Right renal pelvis (tissue), 4 donors: ENCODE measurements at regions not wholly inside any gene's neighbourhood (a gene's known extent, or its start where the extent isn't known, plus 50 kb on each side); places are given as distances from the start of the nearest gene placed in this dataset.

Experiments used
- DNase-seq, 4 donors: peaks; one replicate each; pipeline ENCODE4 v3.0.0-alpha.2; 2013; ENCODE audit warnings: low read depth in 4 of 4, low spot score in 3 of 4, missing footprints in 1 of 4

DNA sequence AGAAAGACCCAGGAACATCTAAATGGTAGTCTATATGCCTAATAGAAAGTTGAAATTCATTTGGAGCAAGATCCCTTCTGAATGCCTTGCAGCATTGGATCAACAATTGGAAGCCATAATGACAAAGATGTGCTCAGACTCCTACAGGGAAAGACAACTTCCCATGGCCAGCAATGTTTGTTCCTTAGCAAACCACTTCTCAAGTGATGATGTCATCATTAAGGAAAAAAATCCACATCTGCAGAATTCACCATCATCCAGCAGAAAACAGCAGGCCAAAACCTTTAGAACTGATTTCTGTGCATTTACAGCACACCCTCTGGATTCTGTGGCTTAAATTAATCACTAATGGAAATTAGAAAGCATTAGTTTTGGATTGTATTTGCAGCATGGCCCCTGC is 82.4 kb upstream of the ZIC3 start:
- DNase-seq: no peak

DNA sequence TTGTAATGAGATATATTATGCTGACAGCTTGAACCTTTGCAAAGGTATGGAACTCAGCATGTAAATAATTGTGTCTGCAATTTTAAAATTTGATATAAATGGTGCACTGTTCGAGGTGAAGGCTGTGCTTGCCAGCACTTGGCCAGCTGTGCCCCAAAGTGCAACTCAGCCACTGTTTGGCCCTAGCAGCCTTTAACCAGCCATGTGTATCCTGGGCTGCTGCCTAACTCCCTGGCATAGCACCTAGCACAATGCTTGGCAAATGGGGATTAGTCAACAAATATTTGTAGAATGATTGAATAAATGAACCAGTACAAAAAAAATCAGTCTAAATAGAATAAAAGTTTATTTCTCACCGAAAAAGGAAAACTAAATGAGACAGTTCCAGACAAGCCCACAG is 83.8 kb upstream of the ZIC3 start:
- no peak for DNase-seq

DNA sequence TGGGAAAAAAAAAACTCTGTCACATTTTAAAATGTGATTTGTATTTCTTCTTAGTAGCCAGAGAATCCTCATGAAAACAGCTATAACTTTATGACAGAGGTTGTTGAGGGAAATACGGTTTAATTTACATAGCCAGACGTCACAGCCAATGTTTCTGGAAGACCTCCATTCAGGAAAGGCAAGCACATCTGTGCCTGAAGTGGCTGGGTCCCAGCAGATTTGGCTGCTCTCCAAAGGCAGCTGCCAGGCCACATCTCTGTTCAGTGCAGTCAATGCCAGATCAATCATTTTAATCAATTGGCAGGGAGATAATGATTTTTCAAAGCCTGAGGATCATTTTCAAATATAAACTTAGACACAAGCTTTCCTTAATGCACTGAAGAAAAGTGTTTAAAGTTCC is 86.5 kb upstream of the ZIC3 start:
- no peak for DNase-seq

DNA sequence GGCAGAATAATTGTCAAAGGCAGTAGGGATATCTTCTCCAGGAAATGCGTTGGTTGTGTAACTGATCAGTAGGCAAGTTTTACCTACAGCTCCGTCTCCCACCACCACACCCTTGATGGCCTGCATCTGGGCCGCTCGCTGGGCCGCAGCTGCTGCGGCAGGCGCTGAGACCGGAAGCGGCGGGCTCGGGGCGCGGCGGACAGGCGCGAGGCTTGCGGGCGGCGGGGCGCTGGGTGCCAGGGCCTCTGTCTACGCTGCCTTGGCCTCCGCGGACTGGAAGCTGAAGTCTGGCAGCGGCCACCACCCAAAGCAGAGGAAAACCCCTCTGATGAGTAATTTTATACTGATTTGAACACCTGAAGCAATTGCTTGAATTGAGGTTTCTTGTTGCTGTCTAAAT is 124.2 kb upstream of the ZIC3 start:
- no peak for DNase-seq

DNA sequence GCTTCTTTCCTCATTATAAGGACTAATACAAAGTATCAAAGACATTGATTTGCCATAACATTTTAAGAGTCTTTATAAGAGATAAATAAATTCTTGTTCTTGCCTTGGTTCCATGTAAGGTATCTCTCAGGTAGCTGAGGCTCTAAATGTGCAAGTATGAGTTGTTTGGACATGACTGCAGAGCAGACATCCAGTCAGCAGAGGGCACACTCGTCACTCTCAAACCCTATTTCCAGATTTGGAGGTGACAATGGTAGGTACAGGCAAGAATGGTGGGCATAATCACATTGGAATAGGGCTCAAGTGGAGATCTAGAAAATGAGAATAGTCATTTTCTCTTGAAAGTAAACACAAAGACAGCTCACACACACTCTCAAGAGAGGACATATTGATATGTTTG is 133.3 kb upstream of the ZIC3 start:
- DNase-seq: no peak

DNA sequence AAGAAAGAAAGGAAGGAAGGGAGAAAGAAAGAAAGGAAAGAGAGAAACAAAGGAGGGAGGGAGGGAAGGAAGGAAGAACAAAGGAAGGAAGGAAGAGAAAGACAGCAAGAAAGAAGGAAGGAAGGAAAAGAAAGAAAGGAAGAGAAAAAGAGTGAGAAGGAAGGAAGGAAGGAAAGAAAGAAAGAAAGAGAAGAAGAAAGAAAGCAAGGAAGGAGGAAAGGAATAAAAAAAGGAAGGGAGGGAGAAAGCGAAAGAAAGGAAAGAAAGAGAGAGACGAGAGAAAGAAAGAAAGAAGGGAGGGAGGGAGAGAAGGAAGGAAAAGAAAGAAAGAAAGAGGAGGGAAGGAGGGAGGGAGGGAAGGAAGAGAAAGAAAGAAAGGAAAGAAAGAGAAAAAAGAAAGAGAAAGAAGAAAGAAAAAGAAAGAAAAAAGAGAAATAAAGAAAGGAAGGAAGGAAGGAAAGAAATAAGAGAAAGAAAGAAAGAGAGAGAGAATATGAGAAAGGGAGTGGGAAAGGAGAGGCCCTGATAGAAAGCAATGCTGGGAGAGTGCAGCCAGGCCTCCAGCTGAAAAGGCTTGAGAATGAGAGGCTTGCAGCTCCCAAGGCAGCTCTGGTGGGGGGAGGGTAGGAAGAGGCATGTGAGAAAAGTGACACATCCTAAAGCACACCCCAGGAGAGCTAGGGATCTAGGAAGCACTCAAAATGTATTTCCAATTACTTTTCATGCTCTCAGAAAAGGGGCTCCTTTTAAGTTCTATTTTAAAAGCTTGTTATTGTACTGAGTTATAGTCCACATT is 134.0 kb upstream of the ZIC3 start:
- DNase-seq: no peak

DNA sequence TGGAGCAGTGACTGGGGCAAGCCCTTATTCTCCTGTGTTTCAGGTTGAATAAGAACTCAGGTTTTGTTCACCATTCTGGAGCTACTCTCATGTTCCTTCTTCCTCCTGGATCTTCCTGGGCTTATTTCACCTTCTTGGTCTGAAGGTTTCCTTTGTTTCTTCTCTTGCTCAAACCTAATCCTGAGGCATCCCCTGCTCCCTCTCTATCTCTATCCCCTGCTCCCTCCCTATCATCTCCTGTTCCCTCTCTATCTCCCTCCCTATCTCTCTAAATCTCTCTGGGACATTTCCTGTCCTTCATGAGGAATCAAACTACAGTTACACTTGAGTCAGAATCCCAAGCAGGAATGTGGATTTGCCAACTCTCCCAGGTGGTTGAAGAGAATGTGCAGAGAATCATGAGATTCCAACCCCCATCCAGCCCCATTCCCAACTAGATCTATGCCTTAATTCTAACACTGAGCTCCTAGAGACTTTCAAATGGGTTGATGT is 134.9 kb upstream of the ZIC3 start:
- no peak for DNase-seq

DNA sequence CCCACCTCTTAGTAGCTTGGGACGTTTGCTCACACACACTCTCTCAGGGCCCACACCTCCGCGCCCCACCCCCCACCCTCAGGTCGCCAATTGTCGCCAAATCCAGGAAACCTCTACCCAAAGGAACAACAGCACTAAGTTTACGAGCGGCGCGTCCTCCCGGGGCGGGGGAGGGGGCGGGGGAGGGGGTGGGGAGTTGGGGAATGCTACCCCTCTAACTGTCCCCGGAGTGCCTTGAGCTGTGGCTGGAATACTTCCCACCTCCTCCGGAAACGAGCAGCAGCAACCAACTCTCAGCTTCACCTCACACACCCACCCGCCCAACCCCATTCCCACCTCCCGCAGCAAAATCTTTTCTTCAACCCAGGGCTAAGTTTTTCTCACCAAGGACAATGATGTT is 135.6 kb upstream of the ZIC3 start:
- no peak for DNase-seq

DNA sequence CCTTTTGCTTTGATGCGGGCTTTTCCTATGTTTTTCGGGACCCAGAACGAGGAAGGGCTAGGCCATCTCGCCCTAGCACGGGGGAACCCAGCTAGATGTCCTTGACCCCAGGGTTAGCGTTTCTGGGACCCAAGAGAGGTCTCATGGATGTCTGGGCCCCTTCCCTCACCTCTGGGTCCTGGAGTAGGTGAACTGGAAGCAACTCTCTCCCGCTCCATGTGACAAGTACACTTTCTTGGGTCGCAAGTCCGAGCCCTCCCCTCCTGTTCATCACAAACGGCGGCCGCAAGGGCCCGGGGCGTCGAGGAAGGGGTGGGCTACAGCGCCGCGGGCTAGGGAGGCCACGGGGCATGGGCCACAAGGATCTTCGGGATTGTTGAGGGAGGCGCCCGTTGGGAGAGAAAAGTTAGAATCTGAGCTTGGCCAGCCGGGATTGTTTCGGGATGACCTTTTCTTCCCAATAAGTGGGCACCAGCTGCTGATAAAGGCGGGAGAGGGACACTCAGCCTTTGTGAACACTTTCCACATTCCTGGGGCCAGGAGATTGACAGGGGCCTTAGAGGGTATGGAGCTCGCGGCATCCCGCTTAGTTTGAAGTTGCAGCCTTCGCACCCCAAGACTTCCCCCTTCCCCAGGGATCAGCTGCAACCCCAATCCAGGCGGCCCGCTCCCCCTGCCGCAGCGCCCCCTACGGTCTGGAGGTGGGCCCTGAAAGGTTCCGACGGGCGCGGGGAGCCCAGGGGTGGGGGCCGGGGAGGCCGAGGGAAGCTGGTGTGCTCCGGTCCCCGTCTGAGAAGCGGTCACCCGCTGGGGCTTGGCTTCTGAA is 136.9 kb upstream of the ZIC3 start:
- no peak for DNase-seq

DNA sequence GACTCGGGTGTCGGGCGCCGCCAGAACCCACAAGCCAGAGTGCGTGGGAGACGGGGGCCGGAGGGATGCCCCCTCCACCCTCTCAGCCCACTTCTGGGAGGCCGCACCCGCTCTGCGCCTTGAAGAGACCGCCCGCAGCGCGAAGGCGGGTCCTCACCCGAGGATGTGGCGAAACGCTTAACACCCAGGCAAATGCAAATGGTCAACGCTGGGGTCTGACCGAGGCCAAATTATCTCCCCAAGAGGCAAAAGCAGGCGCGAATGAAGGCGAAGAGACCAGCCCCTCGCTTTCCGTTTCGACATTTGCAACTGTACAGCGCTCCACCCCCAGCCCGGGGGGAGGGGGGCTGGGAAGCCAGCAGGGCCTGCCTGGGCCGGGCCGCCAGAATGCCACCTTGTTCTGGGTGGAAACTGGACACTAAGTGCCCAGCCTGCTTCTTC is 137.7 kb upstream of the ZIC3 start:
- no peak for DNase-seq

DNA sequence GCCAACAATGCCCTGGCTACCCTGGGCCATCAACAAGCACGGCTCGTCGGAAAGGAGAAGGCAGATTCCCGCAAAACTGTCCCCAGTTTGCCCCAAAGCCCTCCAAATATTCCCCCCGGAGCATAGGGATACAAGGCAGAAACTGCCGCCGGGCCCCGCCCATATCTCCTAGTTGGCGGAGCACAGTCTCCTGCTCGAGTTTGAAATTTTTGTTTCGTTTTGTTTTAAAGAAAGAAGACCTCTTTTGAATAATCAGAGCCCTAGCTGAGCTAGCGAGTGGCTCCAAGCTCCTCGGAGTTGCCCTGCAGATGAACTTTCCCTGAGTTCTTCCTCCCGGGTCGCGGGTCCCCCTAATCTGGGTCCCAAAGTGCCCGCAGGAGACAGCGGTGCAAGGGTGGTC is 138.1 kb upstream of the ZIC3 start:
- DNase-seq: no peak

DNA sequence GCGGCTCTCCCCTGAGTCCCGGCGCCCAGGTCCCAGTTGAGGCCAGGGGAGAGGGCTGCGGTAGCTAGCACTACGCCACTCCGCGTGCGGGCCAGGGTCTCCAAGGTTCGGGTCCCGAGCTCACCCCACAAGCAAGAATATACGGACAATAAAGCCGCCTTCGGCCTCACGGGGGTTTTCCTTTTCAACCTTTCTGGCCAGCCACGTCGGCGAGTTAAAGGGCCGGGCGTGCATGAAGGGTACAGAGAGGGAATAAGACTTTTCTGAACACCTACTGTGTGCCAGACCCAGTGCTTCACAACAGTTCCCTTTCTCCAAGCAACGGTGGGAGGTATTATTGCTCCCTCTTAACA is 138.5 kb upstream of the ZIC3 start:
- no peak for DNase-seq

DNA sequence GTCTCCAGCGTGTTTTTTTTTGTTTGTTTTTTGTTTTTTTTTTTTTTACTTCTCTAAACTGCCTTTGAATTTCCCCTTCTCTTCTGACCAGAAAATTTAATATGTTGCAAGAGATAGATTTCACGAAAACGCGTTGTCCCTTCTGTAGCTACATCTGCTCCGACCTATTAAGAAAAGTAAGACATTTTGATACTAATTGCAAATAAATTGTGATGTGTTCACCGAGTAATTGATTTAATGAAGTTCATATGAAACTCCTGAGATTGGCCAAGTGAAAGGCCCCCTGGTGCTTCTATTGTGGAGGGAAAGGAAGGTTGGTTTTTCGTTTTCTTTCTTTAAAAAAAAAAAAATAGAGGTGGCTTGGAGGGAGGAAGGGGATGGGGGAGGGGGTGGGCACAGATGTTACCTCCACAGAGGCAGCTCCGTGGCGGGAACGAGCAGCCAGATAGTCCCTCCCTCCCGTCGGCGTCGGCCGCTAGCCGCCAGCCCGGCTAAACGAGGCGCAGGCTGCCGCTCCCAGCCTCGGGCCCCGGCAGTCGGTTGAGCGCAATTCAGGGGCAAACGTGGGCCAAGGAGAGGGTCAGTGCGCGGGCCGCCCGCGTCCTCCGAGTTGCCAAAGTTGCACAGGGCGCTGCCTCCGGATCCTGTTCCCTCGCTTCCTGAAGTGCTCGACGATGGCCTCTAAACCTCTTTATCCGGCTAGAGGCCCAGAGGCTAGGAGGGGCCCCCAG is 139.1 kb upstream of the ZIC3 start:
- no peak for DNase-seq

DNA sequence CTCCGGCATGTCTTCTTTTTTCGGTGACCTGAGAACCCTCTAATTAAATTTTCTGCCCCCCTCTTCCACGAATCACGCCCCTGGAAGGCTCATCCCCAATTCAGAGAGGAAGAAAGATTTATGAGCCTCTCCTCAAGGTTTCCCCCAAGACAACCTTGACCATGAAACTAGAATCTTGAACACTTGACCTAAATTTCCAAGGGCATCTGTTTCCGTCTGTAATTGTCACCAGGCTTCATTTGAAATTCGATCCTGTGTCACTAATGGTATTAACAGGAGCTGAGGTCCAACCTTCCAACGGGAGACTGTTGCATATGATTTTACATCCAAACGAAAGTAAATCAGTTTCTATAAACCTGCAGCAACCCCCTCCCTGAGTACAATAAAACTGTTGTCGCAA is 139.9 kb upstream of the ZIC3 start:
- no peak for DNase-seq

DNA sequence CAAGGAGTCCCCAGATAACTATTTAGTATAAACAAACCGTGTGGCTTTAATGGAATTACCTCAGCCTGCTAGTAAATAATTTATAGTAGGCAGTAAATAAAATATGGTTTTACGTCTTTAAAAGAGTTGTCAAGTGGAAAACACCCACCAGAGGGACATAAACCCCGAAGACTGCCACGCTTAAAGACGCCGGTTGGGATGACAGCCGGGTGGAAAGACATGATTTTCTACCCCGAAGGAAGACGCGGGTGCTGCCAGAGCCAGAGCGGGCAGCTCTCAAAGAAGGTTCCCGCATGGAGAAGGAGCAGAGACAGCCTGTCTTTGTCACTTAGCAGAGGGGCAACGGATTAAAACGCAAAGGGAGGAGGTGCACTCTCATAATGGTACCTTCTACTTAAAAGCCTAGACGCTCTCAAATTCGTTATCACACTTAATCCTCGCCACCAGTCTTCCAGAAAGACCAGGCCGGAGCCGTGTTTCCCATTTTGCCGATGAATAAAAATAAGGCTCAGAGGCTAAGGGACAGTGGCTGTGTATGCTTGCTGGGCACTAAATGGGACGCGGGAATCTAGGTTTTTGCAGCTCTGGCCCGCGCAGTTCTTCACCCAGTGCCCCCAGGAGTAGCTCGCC is 140.5 kb upstream of the ZIC3 start:
- no peak for DNase-seq

DNA sequence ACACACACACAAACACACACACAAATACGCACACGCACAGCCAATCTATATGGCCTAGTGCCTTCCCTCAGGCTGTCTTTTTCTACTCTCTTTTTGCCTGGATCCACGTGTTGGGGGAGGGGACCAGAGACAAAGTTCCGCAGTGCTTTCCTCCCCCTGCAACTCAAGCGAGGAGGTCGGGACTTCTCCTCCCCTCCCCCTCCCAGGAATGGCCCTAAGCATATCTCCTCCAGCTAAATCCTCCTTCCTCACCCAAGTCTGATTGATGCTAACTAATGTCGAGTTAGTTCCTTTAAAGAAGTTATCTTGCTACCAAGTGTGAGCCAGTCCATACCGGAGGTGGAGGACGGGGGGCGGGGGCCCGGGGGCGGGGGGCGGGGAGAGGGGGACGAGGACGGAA is 141.2 kb upstream of the ZIC3 start:
- no peak for DNase-seq

DNA sequence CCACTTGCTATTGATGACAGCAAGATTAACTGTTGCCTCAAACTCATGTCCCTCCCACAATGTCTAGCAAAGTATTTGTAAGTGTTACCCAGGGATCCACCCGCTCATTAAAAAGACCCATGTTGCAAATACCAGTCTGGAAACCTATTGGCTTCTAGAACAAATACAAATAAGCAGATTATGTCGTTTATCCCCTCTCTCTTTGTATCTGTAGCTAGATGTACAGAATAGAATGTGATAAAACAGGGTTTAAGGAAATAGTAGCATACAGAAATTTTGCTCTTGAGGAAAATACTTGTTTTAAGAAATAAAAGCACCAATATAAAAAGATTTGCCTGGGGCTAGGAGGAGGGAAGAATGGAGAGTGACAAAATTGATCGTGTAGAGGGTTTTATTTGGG is 142.7 kb upstream of the ZIC3 start:
- DNase-seq: no peak

DNA sequence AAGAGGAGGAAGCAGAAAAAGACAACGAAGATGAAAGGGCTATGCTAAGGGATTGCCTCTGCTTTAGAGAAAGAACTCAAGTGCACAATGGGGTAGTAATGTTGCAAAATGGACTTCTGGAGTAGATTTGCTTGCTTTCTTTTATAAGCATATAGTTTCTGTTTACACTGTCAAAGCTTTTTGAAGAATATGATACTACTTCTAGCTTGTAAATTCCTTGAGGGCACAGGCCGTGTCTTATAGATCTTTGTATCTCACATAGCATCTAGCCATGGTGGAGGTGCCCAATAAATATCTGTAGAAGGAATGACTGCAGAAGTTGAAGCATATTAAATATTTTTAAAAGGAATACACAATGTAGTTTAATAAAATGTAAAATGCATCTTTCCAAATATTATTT is 147.8 kb upstream of the ZIC3 start:
- DNase-seq: no peak

DNA sequence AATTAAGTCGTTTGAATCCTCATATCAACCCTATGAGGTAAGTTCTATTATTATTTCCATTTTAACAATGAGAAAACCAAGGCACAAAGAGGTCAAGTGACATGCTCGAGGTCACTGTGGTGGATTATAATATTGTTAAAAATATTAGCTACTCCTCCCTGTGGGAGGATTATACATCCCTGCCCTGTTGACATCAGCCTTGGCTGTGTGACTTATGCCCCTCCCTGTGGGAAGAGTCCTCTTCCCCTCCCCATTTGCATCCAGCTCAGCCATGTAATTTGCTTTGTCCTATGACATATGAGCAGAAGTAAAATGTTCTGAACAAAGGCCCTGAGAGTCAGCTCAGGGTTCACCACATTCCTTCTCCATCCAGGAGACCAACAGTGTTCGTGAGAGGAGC is 152.7 kb upstream of the ZIC3 start:
- no peak for DNase-seq

DNA sequence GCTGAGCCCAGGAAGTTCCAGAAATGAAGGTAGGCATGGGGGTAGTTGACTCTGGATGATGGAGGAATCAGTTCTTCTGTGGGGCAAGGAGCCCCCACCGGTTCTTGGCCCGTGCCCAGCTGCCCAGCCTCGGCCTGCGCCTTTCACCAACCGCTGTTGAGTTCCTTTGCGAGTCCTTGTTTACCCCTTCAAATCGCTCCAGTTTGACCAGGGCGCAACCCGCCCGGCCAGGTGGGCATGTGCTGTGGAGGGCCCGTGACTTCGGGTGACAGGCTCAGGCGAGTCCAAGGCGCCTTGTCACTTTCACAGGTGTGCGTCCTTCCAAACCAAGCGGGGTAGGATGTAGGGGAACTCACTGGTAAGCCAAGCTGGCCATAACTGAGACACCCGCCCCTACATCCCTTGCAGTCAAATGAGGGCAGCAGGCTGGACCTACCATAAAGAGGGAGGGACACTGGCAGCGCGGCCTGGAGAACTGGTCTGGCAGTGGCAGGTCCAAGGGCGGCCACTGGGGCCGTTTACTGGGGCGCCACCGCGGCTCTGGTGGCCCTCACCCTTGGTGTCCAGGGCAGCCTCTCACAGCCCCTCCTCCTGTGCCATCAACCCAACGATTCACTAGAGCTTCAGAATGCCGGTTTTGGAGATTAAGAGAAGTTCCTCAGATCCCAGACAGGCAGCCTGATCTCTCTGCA is 160.3 kb upstream of the ZIC3 start:
- no peak for DNase-seq
